Fibroblast of lung (primary cell): ENCODE measurements at regions not wholly inside any gene's neighbourhood (a gene's known extent, or its start where the extent isn't known, plus 50 kb on each side); places are given as distances from the start of the nearest gene placed in this dataset.

Experiments used
- DNase-seq, 2 donors: peaks; one replicate each; pipeline versions ENCODE4 v3.0.0 to v3.0.0-alpha.2; 2010; ENCODE audit warnings: low read depth in 2 of 2
- H2AFZ ChIP-seq: 2 replicates; pipeline ENCODE4 v1.5.1; 2012; ENCODE audit warnings: low read length, control low read depth, inconsistent platforms
- H3K27ac ChIP-seq: 2 replicates; pipeline ENCODE4 v1.5.1; 2011; ENCODE audit warnings: low read length, control low read depth; ENCODE audit not compliant: insufficient read depth
- H3K27me3 ChIP-seq: 2 replicates; pipeline ENCODE4 v1.5.1; 2011; ENCODE audit warnings: mild to moderate bottlenecking, low read length; ENCODE audit not compliant: control insufficient read depth, insufficient read depth
- H3K36me3 ChIP-seq: 2 replicates; pipeline ENCODE4 v1.5.1; 2011; ENCODE audit warnings: low read length; ENCODE audit not compliant: control insufficient read depth, insufficient read depth
- H3K4me1 ChIP-seq: 2 replicates; pipeline ENCODE4 v1.5.1; 2011; ENCODE audit warnings: low read length; ENCODE audit not compliant: control insufficient read depth, insufficient read depth; ENCODE audit errors: extremely low read depth
- H3K4me2 ChIP-seq: 2 replicates; pipeline ENCODE4 v1.5.1; 2011; ENCODE audit warnings: low read length, control low read depth; ENCODE audit not compliant: insufficient read depth; ENCODE audit errors: extremely low read depth
- H3K4me3 ChIP-seq, 4 experiments: fragments of 200-600 bp in 1 of 4; sonication (generic) in 1 of 4; replicated peaks in 1 of 4; 2 replicates each; pipeline ENCODE4 v1.5.1; 2011 to 2016; ENCODE audit warnings: low read length in 4 of 4, low read depth in 3 of 4, mild to moderate bottlenecking in 3 of 4, control low read depth in 2 of 4, inconsistent platforms in 1 of 4, mixed read lengths in 1 of 4; ENCODE audit not compliant: insufficient read depth in 1 of 4; ENCODE audit errors: control extremely low read depth in 1 of 4
- H3K79me2 ChIP-seq: 2 replicates; pipeline ENCODE4 v1.5.1; 2012; ENCODE audit warnings: mild to moderate bottlenecking, low read length, inconsistent platforms; ENCODE audit not compliant: control insufficient read depth, insufficient read depth
- H3K9ac ChIP-seq: 2 replicates; pipeline ENCODE4 v1.5.1; 2011; ENCODE audit warnings: mild to moderate bottlenecking, low read length, control low read depth; ENCODE audit not compliant: insufficient read depth
- H3K9me3 ChIP-seq: 2 replicates; pipeline ENCODE4 v1.5.1; 2012; ENCODE audit warnings: low read depth, low read length; ENCODE audit not compliant: control insufficient read depth, insufficient read depth
- H4K20me1 ChIP-seq: 2 replicates; pipeline ENCODE4 v1.5.1; 2011; ENCODE audit warnings: low read length; ENCODE audit not compliant: control insufficient read depth, insufficient read depth; ENCODE audit errors: extremely low read depth
- EZH2 ChIP-seq: IDR thresholded peaks from 2 replicates; pipeline ENCODE4 v1.5.1; 2012; ENCODE audit warnings: low read length, control low read depth, mild to moderate bottlenecking; ENCODE audit errors: missing control alignments
- TF ChIP-seq, protein P1 (sequence below), 2 donors: IDR thresholded peaks in 1 of 2; conservative IDR thresholded peaks in 1 of 2; 1 replicate in 1 of 2; 2 replicates in 1 of 2; pipeline ENCODE4 v1.5.1; 2011 to 2012; ENCODE audit warnings: low read length in 2 of 2, control low read depth in 1 of 2, inconsistent platforms in 1 of 2, low read depth in 1 of 2, mild to moderate bottlenecking in 1 of 2

DNA sequence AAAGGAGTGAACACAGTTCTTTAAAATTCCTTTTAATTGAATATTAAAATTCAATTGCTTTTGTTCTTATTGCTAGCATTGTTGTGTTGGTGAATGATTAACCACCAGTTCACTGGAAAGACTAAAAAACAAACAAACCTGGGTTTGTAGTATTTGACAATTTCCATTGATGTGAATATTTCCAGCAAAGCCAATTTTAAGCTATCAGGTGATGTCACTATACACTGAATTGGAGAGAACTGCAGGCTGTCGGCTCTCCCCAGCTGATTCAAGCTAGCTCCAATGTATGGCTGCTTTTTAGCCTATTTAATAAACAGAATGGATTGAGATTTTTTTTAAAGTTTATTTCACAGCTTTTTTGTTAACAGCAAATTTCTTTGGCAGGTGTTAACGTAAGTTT, 1753.6 kb upstream of the SEL1L start:
- Histone ChIP-seq H3K27ac (no peak overlapping the region), H4K20me1 (no peaks in the 10 kb centered on the region), H3K36me3 (no peaks in the 10 kb centered on the region), H3K9me3 (no peaks in the 10 kb centered on the region), H3K79me2 (no peaks in the 10 kb centered on the region), H3K4me2 (no peak overlapping the region), H3K9ac (no peak overlapping the region), H2AFZ (no peak overlapping the region), H3K4me1 (no peaks in the 10 kb centered on the region), H3K27me3 (no peaks in the 10 kb centered on the region), H3K4me3 (no peak overlapping the region)
- TF ChIP-seq, protein P1, sequence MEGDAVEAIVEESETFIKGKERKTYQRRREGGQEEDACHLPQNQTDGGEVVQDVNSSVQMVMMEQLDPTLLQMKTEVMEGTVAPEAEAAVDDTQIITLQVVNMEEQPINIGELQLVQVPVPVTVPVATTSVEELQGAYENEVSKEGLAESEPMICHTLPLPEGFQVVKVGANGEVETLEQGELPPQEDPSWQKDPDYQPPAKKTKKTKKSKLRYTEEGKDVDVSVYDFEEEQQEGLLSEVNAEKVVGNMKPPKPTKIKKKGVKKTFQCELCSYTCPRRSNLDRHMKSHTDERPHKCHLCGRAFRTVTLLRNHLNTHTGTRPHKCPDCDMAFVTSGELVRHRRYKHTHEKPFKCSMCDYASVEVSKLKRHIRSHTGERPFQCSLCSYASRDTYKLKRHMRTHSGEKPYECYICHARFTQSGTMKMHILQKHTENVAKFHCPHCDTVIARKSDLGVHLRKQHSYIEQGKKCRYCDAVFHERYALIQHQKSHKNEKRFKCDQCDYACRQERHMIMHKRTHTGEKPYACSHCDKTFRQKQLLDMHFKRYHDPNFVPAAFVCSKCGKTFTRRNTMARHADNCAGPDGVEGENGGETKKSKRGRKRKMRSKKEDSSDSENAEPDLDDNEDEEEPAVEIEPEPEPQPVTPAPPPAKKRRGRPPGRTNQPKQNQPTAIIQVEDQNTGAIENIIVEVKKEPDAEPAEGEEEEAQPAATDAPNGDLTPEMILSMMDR (conservative IDR thresholded peaks at IDR 0.05 in 1 of 2, IDR thresholded peaks at IDR 0.05 in 1 of 2; ENCODE audit: low read depth in 1 of 2, low read length in 2 of 2): no peak
- TF ChIP-seq EZH2: no peak
- DNase-seq: no peak

DNA sequence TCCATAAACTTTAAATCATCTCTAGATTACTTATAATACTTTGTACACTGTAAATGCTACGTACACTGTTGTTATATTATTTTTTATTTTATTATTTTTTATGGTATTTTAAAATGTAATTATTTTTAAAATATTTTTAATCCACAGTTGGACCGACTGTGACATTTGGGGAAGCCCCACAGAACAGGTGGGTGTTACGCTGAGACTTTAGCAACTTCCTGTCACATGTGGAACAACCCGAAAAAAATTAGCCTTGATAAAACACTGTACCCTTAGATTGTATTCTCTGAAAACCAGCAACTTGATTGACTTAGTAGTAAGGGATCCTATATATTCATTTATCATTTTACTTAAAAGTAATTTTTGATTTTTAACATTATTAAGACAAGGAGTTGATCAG, 1755.7 kb upstream of the SEL1L start:
- no peaks in the 10 kb centered on the region for H3K79me2 ChIP-seq
- H3K4me1 ChIP-seq: no peaks in the 10 kb centered on the region
- DNase-seq: no peak
- no peak overlapping the region for H2AFZ ChIP-seq
- no peaks in the 10 kb centered on the region for H3K36me3 ChIP-seq
- H3K9ac ChIP-seq: no peak overlapping the region
- H3K27ac ChIP-seq: no peak overlapping the region
- no peaks in the 10 kb centered on the region for H3K9me3 ChIP-seq
- no peaks in the 10 kb centered on the region for H3K27me3 ChIP-seq
- no peak overlapping the region for H3K4me3 ChIP-seq
- TF ChIP-seq EZH2: no peak
- TF ChIP-seq, protein P1 (conservative IDR thresholded peaks at IDR 0.05 in 1 of 2, IDR thresholded peaks at IDR 0.05 in 1 of 2; ENCODE audit: low read depth in 1 of 2, low read length in 2 of 2): no peak
- no peaks in the 10 kb centered on the region for H4K20me1 ChIP-seq
- no peak overlapping the region for H3K4me2 ChIP-seq

DNA sequence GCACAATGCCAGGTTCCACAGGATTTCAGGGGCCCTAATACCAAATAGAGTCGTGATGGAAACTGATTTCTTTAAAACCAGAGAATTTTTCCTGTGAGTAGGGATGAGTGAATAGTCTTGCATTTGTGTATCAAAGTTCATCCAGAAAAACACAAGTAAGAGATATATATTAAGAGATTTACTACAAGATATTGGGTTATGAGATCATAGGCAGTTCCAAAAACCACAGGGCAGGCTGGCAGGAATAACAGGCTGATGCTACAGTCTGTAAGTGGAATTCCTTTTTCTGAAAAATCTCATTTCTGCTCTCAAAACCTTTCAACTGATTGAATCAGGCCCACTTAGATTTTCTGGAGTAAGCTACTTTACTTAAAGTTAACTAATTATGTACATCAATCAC, 1756.2 kb upstream of the SEL1L start:
- no peaks in the 10 kb centered on the region for H3K4me1 ChIP-seq
- DNase-seq: no peak
- no peaks in the 10 kb centered on the region for H4K20me1 ChIP-seq
- H3K27ac ChIP-seq: no peak overlapping the region
- no peak overlapping the region for H2AFZ ChIP-seq
- H3K9ac ChIP-seq: no peak overlapping the region
- no peak overlapping the region for H3K4me3 ChIP-seq
- H3K9me3 ChIP-seq: no peaks in the 10 kb centered on the region
- no peaks in the 10 kb centered on the region for H3K36me3 ChIP-seq
- no peak overlapping the region for H3K4me2 ChIP-seq
- H3K79me2 ChIP-seq: no peaks in the 10 kb centered on the region
- H3K27me3 ChIP-seq: no peaks in the 10 kb centered on the region
- no peak for TF ChIP-seq EZH2
- TF ChIP-seq, protein P1 (conservative IDR thresholded peaks at IDR 0.05 in 1 of 2, IDR thresholded peaks at IDR 0.05 in 1 of 2; ENCODE audit: low read depth in 1 of 2, low read length in 2 of 2): no peak
